ENCODE measurements at regions not wholly inside any gene's neighbourhood (a gene's known extent, or its start where the extent isn't known, plus 50 kb on each side); places are given as distances from the start of the nearest gene placed in this dataset.

- TF ChIP-seq ATF1 (CRISPR knock-in tag; IDR thresholded peaks at IDR 0.05) (no peak), USF1 (CRISPR knock-in tag; IDR thresholded peaks at IDR 0.05) (no peak), ZNF317 (CRISPR knock-in tag; IDR thresholded peaks at IDR 0.05; ENCODE audit: borderline replicate concordance, low read depth) (no peak)
Measured at GRCh38 chr6:170147056-170147787, 143.7 kb downstream of the DLL1 start.

Data from WTC11 (cell line).